Activated gamma-delta T cell treated with Interleukin-2 at 50 U/mL for 16 hours (primary cell): ENCODE measurements at regions not wholly inside any gene's neighbourhood (a gene's known extent, or its start where the extent isn't known, plus 50 kb on each side); places are given as distances from the start of the nearest gene placed in this dataset.

Experiments
- DNase-seq: peaks from one replicate; pipeline ENCODE4 v3.0.0-alpha.2; 2020

- DNase-seq: no peak
Measured at GRCh38 chr20:12763406-12763805, 245.4 kb upstream of the SPTLC3 start.

GRCh38 chr20:12764053-12764452 is 244.7 kb upstream of the SPTLC3 start:
- DNase-seq: no peak

- no peak for DNase-seq
Measured at GRCh38 chr20:12764851-12765250, 243.9 kb upstream of the SPTLC3 start.

GRCh38 chr20:12773936-12774335 is 234.8 kb upstream of the SPTLC3 start:
- no peak for DNase-seq

GRCh38 chr20:12775041-12775440 is 233.7 kb upstream of the SPTLC3 start:
- no peak for DNase-seq

GRCh38 chr20:12777016-12777415 is 231.8 kb upstream of the SPTLC3 start:
- no peak for DNase-seq

- no peak for DNase-seq
Measured at GRCh38 chr20:12786276-12786675, 222.5 kb upstream of the SPTLC3 start.

- no peak for DNase-seq
Measured at GRCh38 chr20:12788632-12789299, 220.0 kb upstream of the SPTLC3 start.

- no peak for DNase-seq
Measured at GRCh38 chr20:12790859-12791258, 217.9 kb upstream of the SPTLC3 start.

GRCh38 chr20:12798286-12798685 is 210.5 kb upstream of the SPTLC3 start:
- DNase-seq: no peak

- no peak for DNase-seq
Measured at GRCh38 chr20:12808006-12808567, 200.7 kb upstream of the SPTLC3 start.

GRCh38 chr20:12815231-12815768 is 193.5 kb upstream of the SPTLC3 start:
- DNase-seq: no peak

- DNase-seq: no peak
Measured at GRCh38 chr20:12815778-12816408, 192.9 kb upstream of the SPTLC3 start.

- DNase-seq: no peak
Measured at GRCh38 chr20:12821249-12821648, 187.5 kb upstream of the SPTLC3 start.

GRCh38 chr20:12823734-12824133 is 185.0 kb upstream of the SPTLC3 start:
- no peak for DNase-seq

GRCh38 chr20:12824328-12825225 is 184.2 kb upstream of the SPTLC3 start:
- DNase-seq: no peak

GRCh38 chr20:12825226-12825595 is 183.6 kb upstream of the SPTLC3 start:
- DNase-seq: no peak

GRCh38 chr20:12827816-12828385 is 180.9 kb upstream of the SPTLC3 start:
- no peak for DNase-seq

GRCh38 chr20:12829170-12829569 is 179.6 kb upstream of the SPTLC3 start:
- DNase-seq: no peak

GRCh38 chr20:12833861-12834260 is 174.9 kb upstream of the SPTLC3 start:
- DNase-seq: no peak

GRCh38 chr20:12835999-12836398 is 172.8 kb upstream of the SPTLC3 start:
- no peak for DNase-seq

- DNase-seq: no peak
Measured at GRCh38 chr20:12837646-12838045, 171.1 kb upstream of the SPTLC3 start.
